Kidney (tissue), 13 donors: ENCODE measurements at regions not wholly inside any gene's neighbourhood (a gene's known extent, or its start where the extent isn't known, plus 50 kb on each side); places are given as distances from the start of the nearest gene placed in this dataset.
A peak's percentile ranks its signal among the peaks of the same experiment; 100 is the strongest.

Source experiments
- DNase-seq, 5 donors: peaks; one replicate each; pipeline ENCODE4 v3.0.0-alpha.2; 2013 to 2020
- FAIRE-seq: peaks from 2 replicates; lab custom pipeline; 2012; peaks lifted over from hg19 to GRCh38; lab: Jason Lieb, UNC
- H3K27ac ChIP-seq, 2 donors: one replicate each; pipeline ENCODE4 v1.7.0; 2013; ENCODE audit warnings: low read depth in 2 of 2, low read length in 2 of 2, inconsistent platforms in 1 of 2
- H3K27me3 ChIP-seq: one replicate; pipeline ENCODE4 v1.7.1; 2013; ENCODE audit warnings: low read length, inconsistent platforms; ENCODE audit not compliant: control insufficient read depth, insufficient read depth
- H3K36me3 ChIP-seq, 3 donors: one replicate each; pipeline versions ENCODE4 v1.7.0 to v1.7.1; 2013; ENCODE audit warnings: low read length in 3 of 3, control low read depth in 1 of 3, inconsistent platforms in 1 of 3; ENCODE audit not compliant: insufficient read depth in 3 of 3, control insufficient read depth in 2 of 3
- H3K4me1 ChIP-seq, 3 donors: one replicate each; pipeline versions ENCODE4 v1.7.0 to v1.7.1; 2013; ENCODE audit warnings: low read length in 3 of 3, inconsistent platforms in 1 of 3, low read depth in 1 of 3; ENCODE audit not compliant: control insufficient read depth in 2 of 3, insufficient read depth in 2 of 3
- H3K4me3 ChIP-seq, 3 donors: one replicate each; pipeline versions ENCODE4 v1.7.0 to v1.8.1; 2013; ENCODE audit warnings: low read length in 3 of 3, control low read depth in 1 of 3, inconsistent platforms in 1 of 3
- H3K9ac ChIP-seq, 3 donors: one replicate each; pipeline versions ENCODE4 v1.7.0 to v1.7.1; 2013; ENCODE audit warnings: low read length in 3 of 3, control low read depth in 1 of 3, inconsistent platforms in 1 of 3
- H3K9me3 ChIP-seq, 3 donors: one replicate each; pipeline versions ENCODE4 v1.7.0 to v1.7.1; 2013; ENCODE audit warnings: low read length in 3 of 3, control low read depth in 1 of 3, inconsistent platforms in 1 of 3; ENCODE audit not compliant: control insufficient read depth in 2 of 3, insufficient read depth in 1 of 3
- CTCF ChIP-seq: IDR thresholded peaks from 3 replicates; pipeline ENCODE4 v1.5.1; 2012; ENCODE audit warnings: mild to moderate bottlenecking, moderate library complexity, borderline replicate concordance; ENCODE audit not compliant: insufficient read depth; ENCODE audit errors: extremely low read depth
- intact Hi-C: fragments of 100-400 bp; cut with DNase I; formaldehyde crosslinking; loops from one replicate; pipeline ENCODE4 v1.11.1; 2022
- donor health status: control.
- donor health status: control.
- donor health status: control.
- donor health status: control.
- donor health status: control.
- donor health status: DM: yes; HTN: yes; CAD: no.
- donor health status: Normal renal cell carcinoma (clear cell type).

GRCh38 chr7:114217026-114217806, 197.4 kb upstream of the FOXP2 start:
- peak; percentile 20 for TF ChIP-seq CTCF
- H3K27me3 ChIP-seq: no peaks in the 10 kb centered on the region
- H3K9ac ChIP-seq: no peak overlapping the region
- H3K36me3 ChIP-seq: no peaks in the 10 kb centered on the region
- DNase-seq: no peak
- no peaks in the 10 kb centered on the region for H3K9me3 ChIP-seq
- no peak for FAIRE-seq
- no peaks in the 10 kb centered on the region for H3K4me1 ChIP-seq
- no peak overlapping the region for H3K27ac ChIP-seq
- intact Hi-C loops: no loop called here
- H3K4me3 ChIP-seq: no peak overlapping the region

- intact Hi-C loops: no loop called here
- DNase-seq: no peak
Observed at GRCh38 chr7:114214466-114214865, 200.1 kb upstream of the FOXP2 start.

GRCh38 chr7:114212721-114213429, 201.7 kb upstream of the FOXP2 start:
- DNase-seq (peak in 1 of 5 donors; percentile 17), FAIRE-seq (no peak)
- H3K4me1 ChIP-seq: no peaks in the 10 kb centered on the region
- H3K4me3 ChIP-seq: no peak overlapping the region
- no peaks in the 10 kb centered on the region for H3K36me3 ChIP-seq
- H3K9ac ChIP-seq: no peak overlapping the region
- intact Hi-C loops: no loop called here
- no peaks in the 10 kb centered on the region for H3K27me3 ChIP-seq
- H3K27ac ChIP-seq: no peak overlapping the region
- H3K9me3 ChIP-seq: no peaks in the 10 kb centered on the region
- TF ChIP-seq CTCF: no peak

More at GRCh38 chr7:114214466-114214865, 200.1 kb upstream of the FOXP2 start:
- H3K27ac ChIP-seq: no peak overlapping the region
- H3K36me3 ChIP-seq: no peaks in the 10 kb centered on the region
- no peaks in the 10 kb centered on the region for H3K9me3 ChIP-seq
- no peak for FAIRE-seq
- TF ChIP-seq CTCF: no peak
- no peaks in the 10 kb centered on the region for H3K27me3 ChIP-seq
- H3K9ac ChIP-seq: no peak overlapping the region
- no peaks in the 10 kb centered on the region for H3K4me1 ChIP-seq
- H3K4me3 ChIP-seq: no peak overlapping the region
